SK-N-SH (cell line): ENCODE measurements at regions not wholly inside any gene's neighbourhood (a gene's known extent, or its start where the extent isn't known, plus 50 kb on each side); places are given as distances from the start of the nearest gene placed in this dataset.

Experiments used
- CTCF ChIA-PET: fragments of 300-600, 350-600 bp; formaldehyde crosslinking; extraction: SDS; loops from one replicate; lab custom pipeline; 2021; lab: Yijun Ruan, JAX
- POLR2A ChIA-PET: fragments of 350-600 bp; sonication (Branson Sonifier 250); formaldehyde crosslinking; extraction: SDS; loops from one replicate; lab custom pipeline; 2020; ENCODE audit warnings: antibody characterized with exemption, inconsistent platforms; lab: Yijun Ruan, JAX
- DNase-seq: peaks from one replicate; pipeline ENCODE4 v3.0.0; 2012
- H2AFZ ChIP-seq: fragments of 200-600 bp; sonication (generic); 2 replicates; pipeline ENCODE4 v1.8.1; 2016; ENCODE audit warnings: antibody characterized with exemption, mild to moderate bottlenecking, low read depth
- H3F3A ChIP-seq: fragments of 200-600 bp; sonication (generic); replicated peaks from 2 replicates; pipeline ENCODE3; 2016; ENCODE audit warnings: antibody characterized with exemption, mild to moderate bottlenecking; ENCODE audit not compliant: insufficient read depth
- H3K27ac ChIP-seq, 2 experiments: fragments of 200-500 bp in 1 of 2; fragments of 200-600 bp in 1 of 2; sonication (Bioruptor generic) in 1 of 2; sonication (generic), shearing (Covaris generic) in 1 of 2; 2 replicates each; pipeline versions ENCODE4 v1.5.1 to v1.6.1; 2014 to 2016; ENCODE audit warnings: low read depth in 2 of 2, inconsistent platforms in 1 of 2, low read length in 1 of 2, mild to moderate bottlenecking in 1 of 2, mixed read lengths in 1 of 2
- H3K27me3 ChIP-seq: fragments of 200-600 bp; sonication (generic), shearing (Covaris generic); 2 replicates; pipeline ENCODE4 v1.6.1; 2016; ENCODE audit warnings: mixed run types; ENCODE audit not compliant: insufficient read depth
- H3K36me3 ChIP-seq, 2 experiments: fragments of 200-500 bp in 1 of 2; fragments of 200-600 bp in 1 of 2; sonication (Bioruptor generic) in 1 of 2; sonication (generic) in 1 of 2; replicated peaks in 1 of 2; 2 replicates each; pipeline versions ENCODE3 to v1.5.1; 2014 to 2016; ENCODE audit warnings: low read length in 1 of 2, mild to moderate bottlenecking in 1 of 2; ENCODE audit not compliant: insufficient read depth in 2 of 2, control insufficient read depth in 1 of 2
- H3K4me1 ChIP-seq, 2 experiments: fragments of 200-500 bp in 1 of 2; fragments of 200-600 bp in 1 of 2; sonication (Bioruptor generic) in 1 of 2; sonication (generic), shearing (Covaris generic) in 1 of 2; 2 replicates each; pipeline versions ENCODE4 v1.5.1 to v1.6.1; 2014 to 2016; ENCODE audit warnings: low read depth in 1 of 2, low read length in 1 of 2, mixed run types in 1 of 2; ENCODE audit not compliant: insufficient read depth in 2 of 2, control insufficient read depth in 1 of 2
- H3K4me2 ChIP-seq: fragments of 200-600 bp; sonication (generic), shearing (Covaris generic); 2 replicates; pipeline ENCODE4 v1.6.1; 2017; ENCODE audit warnings: mixed run types
- H3K4me3 ChIP-seq, 2 experiments: fragments of 200-500 bp in 1 of 2; fragments of 200-600 bp in 1 of 2; sonication (Bioruptor generic) in 1 of 2; sonication (generic), shearing (Covaris generic) in 1 of 2; 2 replicates each; pipeline versions ENCODE4 v1.5.1 to v1.8.1; 2014 to 2016; ENCODE audit warnings: low read depth in 2 of 2, inconsistent platforms in 1 of 2, low read length in 1 of 2, mild to moderate bottlenecking in 1 of 2, mixed read lengths in 1 of 2, moderate library complexity in 1 of 2
- H3K79me2 ChIP-seq: fragments of 200-600 bp; sonication (generic); 2 replicates; pipeline ENCODE4 v1.8.1; 2017; ENCODE audit warnings: mild to moderate bottlenecking; ENCODE audit not compliant: insufficient read depth
- H3K9ac ChIP-seq: fragments of 200-600 bp; sonication (generic); 2 replicates; pipeline ENCODE4 v1.6.1; 2017; ENCODE audit warnings: mixed run types
- H3K9me2 ChIP-seq: fragments of 200-600 bp; sonication (generic); 2 replicates; pipeline ENCODE4 v1.6.1; 2017; ENCODE audit warnings: mixed run types
- H3K9me3 ChIP-seq: fragments of 200-600 bp; sonication (generic); 2 replicates; pipeline ENCODE4 v1.6.1; 2017; ENCODE audit warnings: mixed run types, mild to moderate bottlenecking, moderate library complexity
- H4K20me1 ChIP-seq: fragments of 200-600 bp; sonication (generic); 2 replicates; pipeline ENCODE4 v1.6.1; 2017; ENCODE audit warnings: mild to moderate bottlenecking, mixed run types; ENCODE audit not compliant: insufficient read depth
- CHD2 ChIP-seq: fragments of 150-350 bp; IDR thresholded peaks from 2 replicates; pipeline ENCODE4 v1.6.1; 2018; ENCODE audit warnings: low read length; ENCODE audit not compliant: partially characterized antibody
- ELF1 ChIP-seq: IDR thresholded peaks from 2 replicates; pipeline ENCODE4 v1.4.0; 2012
- EP300 ChIP-seq, 2 experiments: IDR thresholded peaks; 2 replicates each; pipeline versions ENCODE4 v1.4.0 to v1.6.1; 2012; ENCODE audit warnings: borderline replicate concordance in 1 of 2, low read depth in 1 of 2, low read length in 1 of 2
- EZH2phosphoT487 ChIP-seq: fragments of 200-600 bp; sonication (generic); IDR thresholded peaks from 2 replicates; pipeline ENCODE4 v1.6.1; 2017; ENCODE audit warnings: low read depth, mixed run types, mild to moderate bottlenecking, antibody characterized with exemption, moderate library complexity, borderline replicate concordance
- FOSL2 ChIP-seq: IDR thresholded peaks from 2 replicates; pipeline ENCODE4 v1.4.0; 2012; ENCODE audit warnings: low read depth, mild to moderate bottlenecking, moderate library complexity, borderline replicate concordance
- FOXJ3 ChIP-seq: sonication (generic); formaldehyde crosslinking; IDR thresholded peaks from 2 replicates; pipeline ENCODE4 v1.5.1; 2020; ENCODE audit warnings: mild to moderate bottlenecking, missing genetic modification reagents
- FOXM1 ChIP-seq: IDR thresholded peaks from 2 replicates; pipeline ENCODE4 v1.4.0; 2012; ENCODE audit warnings: low read depth, mild to moderate bottlenecking
- MEF2A ChIP-seq: IDR thresholded peaks from 2 replicates; pipeline ENCODE4 v1.4.0; 2012; ENCODE audit warnings: low read depth, borderline replicate concordance
- MXI1 ChIP-seq: IDR thresholded peaks from 2 replicates; pipeline ENCODE4 v1.6.1; 2012; ENCODE audit warnings: mild to moderate bottlenecking, low read depth, low read length, improper control_type of control experiment
- NFIC ChIP-seq: IDR thresholded peaks from 2 replicates; pipeline ENCODE4 v1.4.0; 2012; ENCODE audit warnings: borderline replicate concordance
- NRF1 ChIP-seq: IDR thresholded peaks from 2 replicates; pipeline ENCODE4 v1.6.1; 2012; ENCODE audit warnings: low read depth, mild to moderate bottlenecking, low read length
- RFX5 ChIP-seq: IDR thresholded peaks from 2 replicates; pipeline ENCODE4 v1.6.1; 2012; ENCODE audit warnings: mild to moderate bottlenecking, improper control_type of control experiment, low read length
- SMC3 ChIP-seq: IDR thresholded peaks from 2 replicates; pipeline ENCODE4 v1.6.1; 2012; ENCODE audit warnings: low read depth, low read length, improper control_type of control experiment
- TAF1 ChIP-seq: IDR thresholded peaks from 2 replicates; pipeline ENCODE4 v1.6.1; 2012; ENCODE audit warnings: low read depth, mild to moderate bottlenecking, low read length, moderate library complexity, borderline replicate concordance
- TCF12 ChIP-seq: IDR thresholded peaks from 2 replicates; pipeline ENCODE4 v1.4.0; 2012
- YY1 ChIP-seq: IDR thresholded peaks from 2 replicates; pipeline ENCODE4 v1.4.0; 2012; ENCODE audit warnings: low read depth, mild to moderate bottlenecking
- WGBS: methylation state at CpG from one replicate; pipeline ENCODE4 v1.1.6; 2017; ENCODE audit warnings: low lambda C conversion rate; 5-methylcytosine and 5-hydroxymethylcytosine counted together
- TF ChIP-seq, protein P1 (sequence below): IDR thresholded peaks from 2 replicates; pipeline ENCODE4 v1.6.1; 2012; ENCODE audit warnings: mild to moderate bottlenecking, low read depth, low read length, moderate library complexity
- TF ChIP-seq, protein P2 (sequence below): IDR thresholded peaks from 2 replicates; pipeline ENCODE4; 2012
- TF ChIP-seq, protein P3 (sequence below): IDR thresholded peaks from 2 replicates; pipeline ENCODE4 v1.4.0; 2012; ENCODE audit warnings: low read depth, borderline replicate concordance
- TF ChIP-seq, protein P4 (sequence below): IDR thresholded peaks from 2 replicates; pipeline ENCODE4 v1.4.0; 2012; ENCODE audit warnings: low read depth

- Histone ChIP-seq H3K27me3 (peaks cover 9% of the 10 kb centered on the region; the same call in 1 of the 2 replicates), H3F3A (no peaks in the 10 kb centered on the region), H3K9me3 (no peaks in the 10 kb centered on the region), H4K20me1 (no peaks in the 10 kb centered on the region), H3K4me1 (no peaks in the 10 kb centered on the region; a peak in 1 of 4 replicates), H3K4me2 (no peak overlapping the region), H2AFZ (no peak overlapping the region), H3K79me2 (no peaks in the 10 kb centered on the region), H3K4me3 (no peak overlapping the region), H3K9me2 (0 out of 2 replicates have a peak, but pooled peaks cover 4% of the 10 kb centered on the region), H3K27ac (no peak overlapping the region), H3K36me3 (no peaks in the 10 kb centered on the region), H3K9ac (no peak overlapping the region)
- CTCF ChIA-PET, result no interaction called here
- no peak for DNase-seq
- POLR2A ChIA-PET, result no interaction called here
- 64% methylated on average over 6 of the region's 6 CpGs for WGBS
- TF ChIP-seq FOXM1 (no peak), EP300 (IDR thresholded peaks at IDR 0.05; ENCODE audit: borderline replicate concordance in 1 of 2, low read depth in 1 of 2, low read length in 1 of 2) (no peak), FOXJ3 (no peak), SMC3 (no peak), RFX5 (no peak), MXI1 (no peak), ELF1 (no peak)
- TF ChIP-seq, protein P1, sequence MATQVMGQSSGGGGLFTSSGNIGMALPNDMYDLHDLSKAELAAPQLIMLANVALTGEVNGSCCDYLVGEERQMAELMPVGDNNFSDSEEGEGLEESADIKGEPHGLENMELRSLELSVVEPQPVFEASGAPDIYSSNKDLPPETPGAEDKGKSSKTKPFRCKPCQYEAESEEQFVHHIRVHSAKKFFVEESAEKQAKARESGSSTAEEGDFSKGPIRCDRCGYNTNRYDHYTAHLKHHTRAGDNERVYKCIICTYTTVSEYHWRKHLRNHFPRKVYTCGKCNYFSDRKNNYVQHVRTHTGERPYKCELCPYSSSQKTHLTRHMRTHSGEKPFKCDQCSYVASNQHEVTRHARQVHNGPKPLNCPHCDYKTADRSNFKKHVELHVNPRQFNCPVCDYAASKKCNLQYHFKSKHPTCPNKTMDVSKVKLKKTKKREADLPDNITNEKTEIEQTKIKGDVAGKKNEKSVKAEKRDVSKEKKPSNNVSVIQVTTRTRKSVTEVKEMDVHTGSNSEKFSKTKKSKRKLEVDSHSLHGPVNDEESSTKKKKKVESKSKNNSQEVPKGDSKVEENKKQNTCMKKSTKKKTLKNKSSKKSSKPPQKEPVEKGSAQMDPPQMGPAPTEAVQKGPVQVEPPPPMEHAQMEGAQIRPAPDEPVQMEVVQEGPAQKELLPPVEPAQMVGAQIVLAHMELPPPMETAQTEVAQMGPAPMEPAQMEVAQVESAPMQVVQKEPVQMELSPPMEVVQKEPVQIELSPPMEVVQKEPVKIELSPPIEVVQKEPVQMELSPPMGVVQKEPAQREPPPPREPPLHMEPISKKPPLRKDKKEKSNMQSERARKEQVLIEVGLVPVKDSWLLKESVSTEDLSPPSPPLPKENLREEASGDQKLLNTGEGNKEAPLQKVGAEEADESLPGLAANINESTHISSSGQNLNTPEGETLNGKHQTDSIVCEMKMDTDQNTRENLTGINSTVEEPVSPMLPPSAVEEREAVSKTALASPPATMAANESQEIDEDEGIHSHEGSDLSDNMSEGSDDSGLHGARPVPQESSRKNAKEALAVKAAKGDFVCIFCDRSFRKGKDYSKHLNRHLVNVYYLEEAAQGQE, result no peak
These were observed 53.0 kb upstream of the CHD6 start for GRCh38 chr20:41671143-41671542.

DNA sequence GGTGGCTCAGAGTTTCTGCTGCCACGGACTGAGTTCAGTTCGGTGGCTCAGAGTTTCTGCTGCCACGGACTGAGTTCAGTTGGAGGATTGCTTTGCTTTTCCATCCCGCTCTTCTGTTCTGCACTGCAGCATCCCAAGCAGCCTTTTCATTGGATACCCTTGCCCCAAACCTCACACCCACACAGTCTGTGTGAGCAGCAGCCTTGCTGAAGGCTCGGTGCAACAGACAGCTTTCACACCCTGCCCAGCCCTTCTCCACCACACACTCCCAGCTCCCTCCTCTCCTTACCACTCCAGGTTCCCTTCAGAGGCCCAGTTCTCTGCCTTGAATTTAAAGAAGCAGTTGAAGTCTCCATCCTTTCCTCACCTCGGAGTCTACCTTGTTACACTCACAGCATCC, 52.5 kb upstream of the CHD6 start:
- H3K4me3 ChIP-seq, result no peak overlapping the region
- 0 out of 2 replicates have a peak, but pooled peaks cover 4% of the 10 kb centered on the region for H3K9me2 ChIP-seq
- peaks cover 9% of the 10 kb centered on the region; the same call in 1 of the 2 replicates for H3K27me3 ChIP-seq
- H3K36me3 ChIP-seq, result no peaks in the 10 kb centered on the region
- H3F3A ChIP-seq, result no peaks in the 10 kb centered on the region
- ChIA-PET POLR2A (no interaction called here), CTCF (no interaction called here)
- no peak overlapping the region for H3K9ac ChIP-seq
- no peak overlapping the region for H3K4me2 ChIP-seq
- no peak for DNase-seq
- H3K9me3 ChIP-seq, result no peaks in the 10 kb centered on the region
- H3K79me2 ChIP-seq, result no peaks in the 10 kb centered on the region
- no peaks in the 10 kb centered on the region; a peak in 1 of 4 replicates for H3K4me1 ChIP-seq
- no peak overlapping the region for H2AFZ ChIP-seq
- H4K20me1 ChIP-seq, result no peaks in the 10 kb centered on the region
- no peak overlapping the region for H3K27ac ChIP-seq
- 49% methylated on average over 6 of the region's 6 CpGs for WGBS
- TF ChIP-seq, protein P2, sequence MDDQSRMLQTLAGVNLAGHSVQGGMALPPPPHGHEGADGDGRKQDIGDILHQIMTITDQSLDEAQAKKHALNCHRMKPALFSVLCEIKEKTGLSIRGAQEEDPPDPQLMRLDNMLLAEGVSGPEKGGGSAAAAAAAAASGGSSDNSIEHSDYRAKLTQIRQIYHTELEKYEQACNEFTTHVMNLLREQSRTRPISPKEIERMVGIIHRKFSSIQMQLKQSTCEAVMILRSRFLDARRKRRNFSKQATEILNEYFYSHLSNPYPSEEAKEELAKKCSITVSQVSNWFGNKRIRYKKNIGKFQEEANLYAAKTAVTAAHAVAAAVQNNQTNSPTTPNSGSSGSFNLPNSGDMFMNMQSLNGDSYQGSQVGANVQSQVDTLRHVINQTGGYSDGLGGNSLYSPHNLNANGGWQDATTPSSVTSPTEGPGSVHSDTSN, result no peak
- TF ChIP-seq CHD2 (no peak), YY1 (no peak), EZH2phosphoT487 (no peak), NFIC (no peak), TAF1 (no peak), TCF12 (no peak), FOXM1 (no peak), RFX5 (no peak), FOSL2 (no peak), NRF1 (no peak), MEF2A (no peak)
- TF ChIP-seq, protein P3, sequence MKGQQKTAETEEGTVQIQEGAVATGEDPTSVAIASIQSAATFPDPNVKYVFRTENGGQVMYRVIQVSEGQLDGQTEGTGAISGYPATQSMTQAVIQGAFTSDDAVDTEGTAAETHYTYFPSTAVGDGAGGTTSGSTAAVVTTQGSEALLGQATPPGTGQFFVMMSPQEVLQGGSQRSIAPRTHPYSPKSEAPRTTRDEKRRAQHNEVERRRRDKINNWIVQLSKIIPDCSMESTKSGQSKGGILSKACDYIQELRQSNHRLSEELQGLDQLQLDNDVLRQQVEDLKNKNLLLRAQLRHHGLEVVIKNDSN, result no peak
- TF ChIP-seq, protein P1, result no peak
- TF ChIP-seq, protein P4, sequence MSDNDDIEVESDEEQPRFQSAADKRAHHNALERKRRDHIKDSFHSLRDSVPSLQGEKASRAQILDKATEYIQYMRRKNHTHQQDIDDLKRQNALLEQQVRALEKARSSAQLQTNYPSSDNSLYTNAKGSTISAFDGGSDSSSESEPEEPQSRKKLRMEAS, result no peak
